ENCODE measurements at regions not wholly inside any gene's neighbourhood (a gene's known extent, or its start where the extent isn't known, plus 50 kb on each side); places are given as distances from the start of the nearest gene placed in this dataset.

DNA sequence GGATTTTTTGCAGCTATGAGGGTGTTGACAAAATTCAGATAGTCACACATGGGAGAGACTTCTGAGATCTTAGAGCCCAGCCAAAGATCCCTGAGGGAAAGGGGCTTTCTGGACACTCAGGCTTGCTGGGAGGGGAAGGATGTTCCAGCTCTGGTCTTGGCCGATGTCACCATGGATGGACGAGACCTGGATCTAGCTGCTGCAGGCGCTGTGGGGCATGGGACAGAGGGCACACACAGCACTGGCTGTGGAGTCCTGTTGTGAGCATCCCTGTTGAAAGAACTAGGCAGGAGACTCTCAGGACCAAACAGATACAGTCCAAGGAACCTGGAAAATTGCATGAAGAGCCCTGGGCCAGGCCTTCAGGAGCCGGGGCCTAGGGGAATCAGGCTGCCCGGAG lies 80.1 kb upstream of the SDK2 start:
- DNase-seq (ENCODE audit: low read depth) = no peak
- peaks cover 3% of the 10 kb centered on the region for H3K9me3 ChIP-seq (ENCODE audit: control insufficient read depth, low read length)
- peaks cover 43% of the 10 kb centered on the region for H3K27me3 ChIP-seq (replicated peaks; ENCODE audit: control insufficient read depth, insufficient read depth, low read length)
- H3K4me3 ChIP-seq (ENCODE audit: low read length) = no peak overlapping the region
- H3K9ac ChIP-seq (ENCODE audit: low read length) = no peak overlapping the region
- no peaks in the 10 kb centered on the region for H3K4me1 ChIP-seq (ENCODE audit: control insufficient read depth, insufficient read depth, low read length)
- no peaks in the 10 kb centered on the region for H3K36me3 ChIP-seq (ENCODE audit: control insufficient read depth, insufficient read depth, low read length, severe bottlenecking)

DNA sequence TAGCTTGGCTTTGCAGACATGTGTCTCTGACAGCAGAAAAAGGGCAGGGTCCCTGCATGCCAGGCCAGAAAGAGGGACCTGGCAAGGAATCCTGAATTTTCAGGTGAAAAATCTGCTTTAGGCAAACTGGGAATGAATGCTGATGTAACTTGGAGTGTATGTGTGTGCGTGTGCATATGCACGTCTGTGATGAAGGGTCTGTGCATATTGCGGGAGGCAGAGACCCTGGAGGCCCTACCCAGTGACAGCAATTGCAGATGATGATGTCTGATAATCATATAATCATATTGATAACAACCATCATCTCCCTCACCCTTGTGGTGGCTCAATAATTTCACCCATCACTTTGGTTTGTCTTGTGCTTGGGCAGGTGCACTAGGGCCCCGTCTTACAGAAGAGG lies 80.7 kb upstream of the SDK2 start:
- no peak overlapping the region for H3K4me3 ChIP-seq (ENCODE audit: low read length)
- no peak overlapping the region for H3K9ac ChIP-seq (ENCODE audit: low read length)
- H3K4me1 ChIP-seq (ENCODE audit: control insufficient read depth, insufficient read depth, low read length) = no peaks in the 10 kb centered on the region
- no peaks in the 10 kb centered on the region for H3K36me3 ChIP-seq (ENCODE audit: control insufficient read depth, insufficient read depth, low read length, severe bottlenecking)
- DNase-seq (ENCODE audit: low read depth) = no peak
- H3K27me3 ChIP-seq (replicated peaks; ENCODE audit: control insufficient read depth, insufficient read depth, low read length) = peaks cover 42% of the 10 kb centered on the region
- H3K9me3 ChIP-seq (ENCODE audit: control insufficient read depth, low read length) = peaks cover 7% of the 10 kb centered on the region

DNA sequence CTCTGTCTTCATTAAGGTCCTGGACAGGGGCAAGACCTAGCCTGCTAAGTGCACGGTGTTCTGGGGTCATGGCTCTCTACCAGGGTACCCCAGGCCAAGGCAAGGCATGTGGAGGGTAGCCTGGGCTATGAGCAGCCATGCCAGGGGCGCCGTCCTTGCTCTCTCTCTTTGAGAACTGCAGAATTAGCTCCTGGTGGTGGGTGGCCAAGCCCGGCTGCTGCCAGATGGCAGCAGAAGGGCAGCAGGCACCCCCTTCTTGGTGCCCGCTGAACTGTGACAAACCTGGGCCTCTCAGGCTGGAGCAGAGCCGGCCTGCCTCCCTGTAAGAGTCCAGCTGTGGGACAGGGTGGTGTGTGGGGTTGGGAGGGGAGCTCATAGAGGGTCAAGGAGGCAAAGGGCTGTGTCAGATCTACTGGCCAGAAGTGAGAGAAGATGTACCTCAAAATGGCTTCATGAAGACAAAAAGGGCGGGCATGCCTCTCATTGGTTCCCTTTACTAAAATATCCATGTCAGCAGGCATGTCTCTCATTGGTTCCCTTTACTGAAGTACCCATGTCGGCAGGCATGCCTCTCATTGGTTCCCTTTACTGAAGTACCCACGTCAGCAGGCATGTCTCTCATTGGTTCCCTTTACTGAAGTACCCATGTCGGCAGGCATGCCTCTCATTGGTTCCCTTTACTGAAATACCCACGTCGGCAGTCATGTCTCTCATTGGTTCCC lies 81.7 kb upstream of the SDK2 start:
- DNase-seq (ENCODE audit: low read depth) = no peak
- Histone ChIP-seq H3K9ac (ENCODE audit: low read length) (no peak overlapping the region), H3K4me3 (ENCODE audit: low read length) (no peak overlapping the region), H3K36me3 (ENCODE audit: control insufficient read depth, insufficient read depth, low read length, severe bottlenecking) (no peaks in the 10 kb centered on the region), H3K9me3 (ENCODE audit: control insufficient read depth, low read length) (peaks cover 16% of the 10 kb centered on the region), H3K4me1 (ENCODE audit: control insufficient read depth, insufficient read depth, low read length) (no peaks in the 10 kb centered on the region), H3K27me3 (replicated peaks; ENCODE audit: control insufficient read depth, insufficient read depth, low read length) (peaks cover 35% of the 10 kb centered on the region)

GRCh38 chr17:73727941-73728340 lies 83.7 kb upstream of the SDK2 start:
- DNase-seq (ENCODE audit: low read depth) = no peak
- H3K9me3 ChIP-seq (ENCODE audit: control insufficient read depth, low read length) = peaks cover 28% of the 10 kb centered on the region
- no peaks in the 10 kb centered on the region for H3K36me3 ChIP-seq (ENCODE audit: control insufficient read depth, insufficient read depth, low read length, severe bottlenecking)
- H3K4me3 ChIP-seq (ENCODE audit: low read length) = no peak overlapping the region
- H3K27me3 ChIP-seq (replicated peaks; ENCODE audit: control insufficient read depth, insufficient read depth, low read length) = peaks cover 32% of the 10 kb centered on the region
- no peak overlapping the region for H3K9ac ChIP-seq (ENCODE audit: low read length)
- H3K4me1 ChIP-seq (ENCODE audit: control insufficient read depth, insufficient read depth, low read length) = no peaks in the 10 kb centered on the region

DNA sequence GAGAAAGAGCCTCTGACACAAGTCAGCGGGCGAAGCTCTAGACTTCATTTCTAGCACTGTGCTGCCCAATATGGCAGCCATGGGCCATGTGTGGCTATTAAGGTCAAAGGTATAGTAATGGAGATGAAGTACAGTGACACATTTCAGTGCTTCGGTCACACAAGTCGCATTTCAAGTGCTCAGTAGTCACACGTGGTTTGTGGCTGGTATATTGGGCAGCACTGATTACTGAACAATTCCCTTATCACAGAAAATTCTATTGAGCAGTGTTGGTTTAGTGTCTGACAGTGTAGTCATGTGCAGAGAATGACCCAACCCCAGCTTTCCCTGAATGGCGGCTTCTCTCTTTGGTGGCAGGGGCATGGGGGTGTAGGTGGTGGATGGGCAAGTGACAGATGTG lies 84.9 kb upstream of the SDK2 start:
- Histone ChIP-seq H3K9ac (ENCODE audit: low read length) (no peak overlapping the region), H3K9me3 (ENCODE audit: control insufficient read depth, low read length) (peaks cover 28% of the 10 kb centered on the region), H3K4me1 (ENCODE audit: control insufficient read depth, insufficient read depth, low read length) (no peaks in the 10 kb centered on the region), H3K27me3 (replicated peaks; ENCODE audit: control insufficient read depth, insufficient read depth, low read length) (peaks cover 31% of the 10 kb centered on the region), H3K4me3 (ENCODE audit: low read length) (no peak overlapping the region), H3K36me3 (ENCODE audit: control insufficient read depth, insufficient read depth, low read length, severe bottlenecking) (no peaks in the 10 kb centered on the region)
- DNase-seq (ENCODE audit: low read depth) = no peak

- DNase-seq (ENCODE audit: low read depth) = no peak
- Histone ChIP-seq H3K4me3 (ENCODE audit: low read length) (no peak overlapping the region), H3K9ac (ENCODE audit: low read length) (no peak overlapping the region), H3K4me1 (ENCODE audit: control insufficient read depth, insufficient read depth, low read length) (no peaks in the 10 kb centered on the region), H3K36me3 (ENCODE audit: control insufficient read depth, insufficient read depth, low read length, severe bottlenecking) (no peaks in the 10 kb centered on the region), H3K9me3 (ENCODE audit: control insufficient read depth, low read length) (peaks cover 28% of the 10 kb centered on the region), H3K27me3 (replicated peaks; ENCODE audit: control insufficient read depth, insufficient read depth, low read length) (peaks cover 38% of the 10 kb centered on the region)
Measured at GRCh38 chr17:73731733-73732132, 87.5 kb upstream of the SDK2 start.

DNA sequence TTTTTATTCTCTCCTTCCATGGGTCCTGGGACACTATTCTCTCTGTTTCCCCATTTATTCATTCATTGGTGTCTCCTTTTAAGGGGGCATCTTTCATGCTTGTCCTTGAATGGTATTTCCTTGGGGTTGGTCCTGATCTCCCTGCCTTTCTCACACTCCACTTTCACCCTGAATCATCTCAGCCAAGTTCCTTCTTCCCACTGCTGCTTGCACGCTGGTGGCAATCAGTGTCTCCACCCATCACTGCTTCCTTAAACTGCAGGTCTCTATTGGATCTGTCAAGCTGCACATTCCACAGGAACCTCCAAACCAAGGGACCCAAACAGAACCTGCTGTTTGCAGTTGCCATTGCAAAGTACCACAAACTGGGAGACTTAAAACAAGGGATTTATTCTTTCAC lies 89.3 kb upstream of the SDK2 start:
- DNase-seq (ENCODE audit: low read depth) = no peak
- no peak overlapping the region for H3K9ac ChIP-seq (ENCODE audit: low read length)
- H3K36me3 ChIP-seq (ENCODE audit: control insufficient read depth, insufficient read depth, low read length, severe bottlenecking) = no peaks in the 10 kb centered on the region
- H3K4me1 ChIP-seq (ENCODE audit: control insufficient read depth, insufficient read depth, low read length) = no peaks in the 10 kb centered on the region
- H3K4me3 ChIP-seq (ENCODE audit: low read length) = no peak overlapping the region
- H3K9me3 ChIP-seq (ENCODE audit: control insufficient read depth, low read length) = peaks cover 25% of the 10 kb centered on the region
- H3K27me3 ChIP-seq (replicated peaks; ENCODE audit: control insufficient read depth, insufficient read depth, low read length) = peaks cover 51% of the 10 kb centered on the region

DNA sequence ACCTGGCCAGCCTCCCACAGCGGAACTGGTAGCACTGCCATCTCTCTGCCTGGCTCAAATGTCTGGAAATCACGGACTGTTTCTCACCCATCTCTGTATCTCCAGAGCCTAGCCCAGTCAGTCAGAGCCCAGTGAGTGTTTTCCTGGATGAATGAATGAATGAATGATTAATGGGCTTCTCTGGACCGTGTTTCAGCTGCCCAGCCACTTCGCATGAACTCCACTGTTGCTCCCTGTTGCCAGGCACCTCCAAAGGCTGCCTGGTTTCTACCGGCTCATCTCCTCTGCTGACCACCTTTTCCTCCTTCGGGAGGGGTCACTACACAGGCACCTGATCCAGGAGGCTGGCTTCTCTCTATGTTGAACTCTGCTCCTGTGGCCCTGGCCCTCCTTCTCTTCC lies 91.0 kb upstream of the SDK2 start:
- no peak for DNase-seq (ENCODE audit: low read depth)
- H3K36me3 ChIP-seq (ENCODE audit: control insufficient read depth, insufficient read depth, low read length, severe bottlenecking) = no peaks in the 10 kb centered on the region
- peaks cover 68% of the 10 kb centered on the region for H3K27me3 ChIP-seq (replicated peaks; ENCODE audit: control insufficient read depth, insufficient read depth, low read length)
- no peak overlapping the region for H3K9ac ChIP-seq (ENCODE audit: low read length)
- H3K4me1 ChIP-seq (ENCODE audit: control insufficient read depth, insufficient read depth, low read length) = no peaks in the 10 kb centered on the region
- peaks cover 19% of the 10 kb centered on the region for H3K9me3 ChIP-seq (ENCODE audit: control insufficient read depth, low read length)
- no peak overlapping the region for H3K4me3 ChIP-seq (ENCODE audit: low read length)

GRCh38 chr17:73738751-73739575 lies 94.7 kb upstream of the SDK2 start:
- Histone ChIP-seq H3K9ac (ENCODE audit: low read length) (no peak overlapping the region), H3K9me3 (ENCODE audit: control insufficient read depth, low read length) (peaks cover 7% of the 10 kb centered on the region), H3K27me3 (replicated peaks; ENCODE audit: control insufficient read depth, insufficient read depth, low read length) (peaks cover 80% of the 10 kb centered on the region), H3K4me3 (ENCODE audit: low read length) (no peak overlapping the region), H3K36me3 (ENCODE audit: control insufficient read depth, insufficient read depth, low read length, severe bottlenecking) (no peaks in the 10 kb centered on the region), H3K4me1 (ENCODE audit: control insufficient read depth, insufficient read depth, low read length) (no peaks in the 10 kb centered on the region)
- DNase-seq (ENCODE audit: low read depth) = no peak

DNA sequence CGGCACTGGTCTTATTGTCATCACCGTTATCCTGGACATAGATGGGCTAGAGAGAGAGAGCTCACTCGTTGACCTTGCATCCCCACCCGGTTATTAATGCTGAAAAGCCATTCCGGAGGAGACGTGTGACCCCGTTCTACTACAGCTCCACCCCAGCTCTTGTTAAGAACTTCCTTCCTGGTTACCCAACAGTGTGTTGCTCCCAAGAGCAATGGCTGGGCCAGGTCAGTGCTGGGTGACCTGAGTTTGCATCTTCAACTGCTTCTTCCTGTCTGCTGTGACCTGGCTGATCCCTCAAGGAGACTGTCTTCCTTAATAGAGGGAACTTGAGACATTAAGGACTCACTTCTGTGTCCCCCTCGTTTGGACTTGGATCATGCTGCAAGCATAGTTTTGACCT lies 96.1 kb upstream of the SDK2 start:
- no peaks in the 10 kb centered on the region for H3K36me3 ChIP-seq (ENCODE audit: control insufficient read depth, insufficient read depth, low read length, severe bottlenecking)

GRCh38 chr17:73742948-73743381 lies 98.7 kb upstream of the SDK2 start:
- Histone ChIP-seq H3K36me3 (ENCODE audit: control insufficient read depth, insufficient read depth, low read length, severe bottlenecking) (no peaks in the 10 kb centered on the region), H3K9ac (ENCODE audit: low read length) (no peak overlapping the region), H3K4me3 (ENCODE audit: low read length) (no peak overlapping the region), H3K9me3 (ENCODE audit: control insufficient read depth, low read length) (peaks cover 7% of the 10 kb centered on the region), H3K27me3 (replicated peaks; ENCODE audit: control insufficient read depth, insufficient read depth, low read length) (peaks cover 77% of the 10 kb centered on the region), H3K4me1 (ENCODE audit: control insufficient read depth, insufficient read depth, low read length) (no peaks in the 10 kb centered on the region)
- DNase-seq (ENCODE audit: low read depth) = no peak

More for the DNA sequence above, 96.1 kb upstream of the SDK2 start:
- peaks cover 80% of the 10 kb centered on the region for H3K27me3 ChIP-seq (replicated peaks; ENCODE audit: control insufficient read depth, insufficient read depth, low read length)
- no peak for DNase-seq (ENCODE audit: low read depth)
- H3K9me3 ChIP-seq (ENCODE audit: control insufficient read depth, low read length) = peaks cover 7% of the 10 kb centered on the region
- no peak overlapping the region for H3K9ac ChIP-seq (ENCODE audit: low read length)
- no peak overlapping the region for H3K4me3 ChIP-seq (ENCODE audit: low read length)
- H3K4me1 ChIP-seq (ENCODE audit: control insufficient read depth, insufficient read depth, low read length) = no peaks in the 10 kb centered on the region

All from adipocyte (in vitro differentiated cells).